K562 (cell line): ENCODE measurements at regions not wholly inside any gene's neighbourhood (a gene's known extent, or its start where the extent isn't known, plus 50 kb on each side); places are given as distances from the start of the nearest gene placed in this dataset.

Experiments
- ATAC-seq: fragments of 200-7000 bp; cut with Tn5 transposase; 3 replicates; pipeline ENCODE4 v1.9.1; 2020; ENCODE audit warnings: moderate library complexity
- BruUV-seq: library from RNA; stranded (reverse); fragments of 400-500 nt; replicated peaks from 2 replicates; lab custom pipeline; 2021; lab: Mats Ljungman, UMichigan
- CTCF ChIA-PET: fragments of 300-600 bp; formaldehyde crosslinking; extraction: SDS; loops from one replicate; lab custom pipeline; 2021; ENCODE audit warnings: low intra/inter-chr PET ratio; lab: Yijun Ruan, JAX
- POLR2A ChIA-PET: fragments of 300-600, 350-650 bp; sonication (Branson Sonifier 250); formaldehyde crosslinking; extraction: SDS; loops from one replicate; lab custom pipeline; 2021; ENCODE audit warnings: antibody characterized with exemption, inconsistent platforms; lab: Yijun Ruan, JAX
- DNase-seq, 4 experiments: peaks; one replicate each; pipeline versions ENCODE4 v3.0.0 to v3.0.0-alpha.2; 2011 to 2018; ENCODE audit warnings: low spot score in 3 of 4, mixed read lengths in 3 of 4; ENCODE audit errors: extremely low read depth in 1 of 4
- FAIRE-seq: peaks from 2 replicates; lab custom pipeline; 2011; peaks lifted over from hg19 to GRCh38; lab: Jason Lieb, UNC
- H2AFZ ChIP-seq: 2 replicates; pipeline ENCODE4 v1.6.0; 2011; ENCODE audit warnings: low read depth, low read length, control low read depth, inconsistent platforms
- H3K27ac ChIP-seq: fragments of 200-600 bp; 3 replicates; pipeline ENCODE4 v1.8.0; 2011; ENCODE audit warnings: low read depth, mild to moderate bottlenecking, control low read depth, inconsistent platforms, low read length, moderate library complexity, mixed read lengths; ENCODE audit errors: extremely low read depth
- H3K27me3 ChIP-seq, 2 experiments: fragments of 300-600 bp in 1 of 2; 2 replicates in 1 of 2; 3 replicates in 1 of 2; pipeline versions ENCODE4 v1.6.0 to v1.8.0; 2011; ENCODE audit warnings: inconsistent platforms in 2 of 2, low read length in 2 of 2, mild to moderate bottlenecking in 1 of 2, mixed read lengths in 1 of 2, moderate library complexity in 1 of 2; ENCODE audit not compliant: control insufficient read depth in 2 of 2, insufficient read depth in 2 of 2
- H3K36me3 ChIP-seq: fragments of 300-600 bp; 3 replicates; pipeline ENCODE4 v1.8.0; 2011; ENCODE audit warnings: mild to moderate bottlenecking, low read length, inconsistent platforms; ENCODE audit not compliant: control insufficient read depth, insufficient read depth
- H3K4me1 ChIP-seq, 2 experiments: fragments of 200-600 bp in 1 of 2; replicated peaks in 1 of 2; 2 replicates in 1 of 2; 3 replicates in 1 of 2; pipeline versions ENCODE4 v1.5.1 to v1.8.0; 2011; ENCODE audit warnings: inconsistent platforms in 2 of 2, low read length in 2 of 2, mild to moderate bottlenecking in 1 of 2, mixed read lengths in 1 of 2, moderate library complexity in 1 of 2; ENCODE audit not compliant: control insufficient read depth in 2 of 2, insufficient read depth in 2 of 2
- H3K4me2 ChIP-seq: 2 replicates; pipeline ENCODE4 v1.6.1; 2011; ENCODE audit warnings: low read length, control low read depth, inconsistent platforms, mixed read lengths; ENCODE audit not compliant: insufficient read depth
- H3K4me3 ChIP-seq: fragments of 200-600 bp; sonication (generic), shearing (Covaris generic); 2 replicates; pipeline ENCODE4 v1.5.1; 2016; ENCODE audit warnings: control low read depth, inconsistent platforms
- H3K79me2 ChIP-seq: fragments of 200-600 bp; 3 replicates; pipeline ENCODE4 v1.8.0; 2011; ENCODE audit warnings: low read length, inconsistent platforms; ENCODE audit not compliant: control insufficient read depth, insufficient read depth
- H3K9ac ChIP-seq, 2 experiments: 2 replicates each; pipeline versions ENCODE4 v1.6.0 to v1.6.1; 2011; ENCODE audit warnings: low read depth in 2 of 2, low read length in 2 of 2, control low read depth in 1 of 2, inconsistent platforms in 1 of 2, mild to moderate bottlenecking in 1 of 2, mixed read lengths in 1 of 2; ENCODE audit not compliant: insufficient read depth in 1 of 2
- H3K9me1 ChIP-seq: one replicate; pipeline ENCODE4 v1.6.0; 2011; ENCODE audit warnings: inconsistent platforms, mild to moderate bottlenecking, low read length, moderate library complexity; ENCODE audit not compliant: control insufficient read depth, insufficient read depth
- H3K9me3 ChIP-seq: replicated peaks from 2 replicates; pipeline ENCODE4 v1.5.1; 2011; ENCODE audit warnings: low read depth, low read length, inconsistent platforms; ENCODE audit not compliant: control insufficient read depth, insufficient read depth
- H4K20me1 ChIP-seq: replicated peaks from 2 replicates; pipeline ENCODE4 v1.6.1; 2011; ENCODE audit warnings: low read length, inconsistent platforms, mixed read lengths; ENCODE audit not compliant: control insufficient read depth, insufficient read depth
- AFF4 ChIP-seq: sonication (generic); formaldehyde crosslinking; IDR thresholded peaks from 2 replicates; pipeline ENCODE4 v1.8.0; 2023; ENCODE audit warnings: mild to moderate bottlenecking, missing genetic modification reagents
- ETV1 ChIP-seq: fragments of 450-650 bp; conservative IDR thresholded peaks from 2 replicates; pipeline ENCODE4 v1.6.1; 2016; ENCODE audit warnings: missing genetic modification characterization, control low read depth, low read depth, missing compliant biosample characterization
- GATA2 ChIP-seq: sonication (generic); formaldehyde crosslinking; IDR thresholded peaks from 2 replicates; pipeline ENCODE4 v1.4.0; 2020; ENCODE audit warnings: mild to moderate bottlenecking, missing genetic modification reagents
- PRDM10 ChIP-seq: fragments of 450-650 bp; IDR thresholded peaks from 2 replicates; pipeline ENCODE4 v1.6.1; 2018; ENCODE audit not compliant: partially characterized antibody
- TFAP4 ChIP-seq: sonication (generic); formaldehyde crosslinking; IDR thresholded peaks from 2 replicates; pipeline ENCODE4 v1.8.0; 2022; ENCODE audit warnings: missing genetic modification reagents, mild to moderate bottlenecking, moderate library complexity, borderline replicate concordance
- THRAP3 ChIP-seq: fragments of 450-650 bp; IDR thresholded peaks from 2 replicates; pipeline ENCODE4 v1.6.1; 2016; ENCODE audit warnings: mild to moderate bottlenecking, inconsistent platforms, borderline replicate concordance
- TOE1 ChIP-seq, 2 experiments: fragments of 450-650 bp in 1 of 2; sonication (generic) in 1 of 2; formaldehyde crosslinking in 1 of 2; IDR thresholded peaks; 2 replicates each; pipeline versions ENCODE4 v1.7.1 to v1.8.0; 2016 to 2022; ENCODE audit warnings: borderline replicate concordance in 2 of 2, mild to moderate bottlenecking in 2 of 2, antibody characterized with exemption in 1 of 2, inconsistent platforms in 1 of 2, low read depth in 1 of 2, missing genetic modification reagents in 1 of 2, moderate library complexity in 1 of 2
- ZBTB26 ChIP-seq: fragments of 450-650 bp; formaldehyde crosslinking; IDR thresholded peaks from 2 replicates; pipeline ENCODE4 v1.4.0; 2022; ENCODE audit warnings: missing genetic modification characterization
- ZNF699 ChIP-seq: fragments of 250-450 bp; sonication (Bioruptor Pico); IDR thresholded peaks from 2 replicates; pipeline ENCODE4 v1.8.0; 2021; ENCODE audit warnings: mild to moderate bottlenecking, moderate library complexity; ENCODE audit not compliant: insufficient replicate concordance
- WGBS: fragments of 100-300 bp; shearing (Covaris generic); methylation state at CpG from one replicate; pipeline ENCODE4 v1.1.6; 2016; ENCODE audit warnings: low coverage, mixed read lengths; ENCODE audit not compliant: insufficient coverage; ENCODE audit errors: missing lambda C conversion rate; 5-methylcytosine and 5-hydroxymethylcytosine counted together
- in situ Hi-C: fragments of 300-500 bp; cut with MboI; formaldehyde crosslinking; loops from 4 replicates; pipeline ENCODE4 v1.15.0; 2018; ENCODE audit warnings: inconsistent platforms, mixed read lengths
- intact Hi-C: fragments of 100-400 bp; cut with micrococcal nuclease; formaldehyde crosslinking; loops from 2 replicates; pipeline ENCODE4 v1.14.2; 2022

GRCh38 chr16:6374821-6375220 lies 957.8 kb upstream of the RBFOX1 start (continued):
- no peak for TF ChIP-seq ZBTB26 (CRISPR knock-in tag)

GRCh38 chr16:6364846-6365245 lies 967.8 kb upstream of the RBFOX1 start:
- no peak overlapping the region for H3K9ac ChIP-seq
- TF ChIP-seq TFAP4 (CRISPR knock-in tag) = no peak
- TF ChIP-seq ZNF699 = no peak
- no peak for TF ChIP-seq THRAP3
- TF ChIP-seq PRDM10 = no peak
- TF ChIP-seq GATA2 (CRISPR knock-in tag) = no peak
- no peak for TF ChIP-seq AFF4 (CRISPR knock-in tag)
- no peak for TF ChIP-seq TOE1 (IDR thresholded peaks at IDR 0.05; ENCODE audit: borderline replicate concordance)
- no peak for TF ChIP-seq TOE1 (CRISPR knock-in tag; IDR thresholded peaks at IDR 0.05; ENCODE audit: borderline replicate concordance, low read depth)
- TF ChIP-seq ETV1 (tag) = no peak

More at GRCh38 chr16:6364846-6365245, 967.8 kb upstream of the RBFOX1 start:
- H3K4me3 ChIP-seq = no peak overlapping the region
- WGBS = 0% methylated on average over 3 of the region's 3 CpGs
- no peaks in the 10 kb centered on the region for H4K20me1 ChIP-seq
- no peaks in the 10 kb centered on the region for H3K9me1 ChIP-seq
- intact Hi-C loops (no loop called here), in situ Hi-C loops (no loop called here)
- POLR2A ChIA-PET = no interaction called here
- CTCF ChIA-PET = no interaction called here
- no peaks in the 10 kb centered on the region for H3K36me3 ChIP-seq
- H2AFZ ChIP-seq = no peak overlapping the region
- no peaks in the 10 kb centered on the region for H3K4me1 ChIP-seq
- no peaks in the 10 kb centered on the region; a peak in 1 of 5 replicates for H3K27me3 ChIP-seq
- no peak for DNase-seq
- H3K9me3 ChIP-seq = no peaks in the 10 kb centered on the region
- no peak for ATAC-seq
- H3K27ac ChIP-seq = no peak overlapping the region
- no peaks in the 10 kb centered on the region for H3K79me2 ChIP-seq
- no peak overlapping the region for H3K4me2 ChIP-seq
- no TSS peak for BruUV-seq
- FAIRE-seq = no peak
